ENCODE measurements at regions not wholly inside any gene's neighbourhood (a gene's known extent, or its start where the extent isn't known, plus 50 kb on each side); places are given as distances from the start of the nearest gene placed in this dataset.

- CTCF ChIA-PET (ENCODE audit: low intra/inter-chr PET ratio, low total read pairs): no interaction called here
- DNase-seq (ENCODE audit: low spot score): no peak
- Histone ChIP-seq H3K9ac (ENCODE audit: insufficient read depth, low read depth, low read length) (no peak overlapping the region), H3K27ac (ENCODE audit: extremely low read length, insufficient read depth, low read length) (no peak overlapping the region), H3K4me1 (ENCODE audit: insufficient read depth, low read length) (no peaks in the 10 kb centered on the region), H2AFZ (ENCODE audit: low read length) (no peak overlapping the region), H3K27me3 (ENCODE audit: control insufficient read depth in 1 of 2, insufficient read depth in 2 of 2, low read length in 2 of 2) (no peaks in the 10 kb centered on the region; a peak in 1 of 5 replicates), H4K20me1 (ENCODE audit: insufficient read depth, low read length) (no peaks in the 10 kb centered on the region), H3K79me2 (ENCODE audit: insufficient read depth, low read length) (no peaks in the 10 kb centered on the region), H3K9me3 (ENCODE audit: low read length) (no peaks in the 10 kb centered on the region), H3K36me3 (replicated peaks in 1 of 2; ENCODE audit: control insufficient read depth in 1 of 2, insufficient read depth in 2 of 2, low read length in 2 of 2) (no peaks in the 10 kb centered on the region), H3K4me2 (ENCODE audit: low read depth, low read length) (no peak overlapping the region), H3K4me3 (replicated peaks in 1 of 3; ENCODE audit: insufficient read depth in 1 of 3, low read depth in 2 of 3, low read length in 3 of 3) (no peak overlapping the region)
- FAIRE-seq: no peak
- ATAC-seq: no peak
- in situ Hi-C loops (cut with HindIII; ENCODE audit: extremely low pct_ligation_motif_present, low pct_unique_long_range_greater_than_20kb) (no loop called here), intact Hi-C loops (cut with micrococcal nuclease; ENCODE audit: unreplicated experiment) (no loop called here)
- POLR2A ChIA-PET: no interaction called here
- BruUV-seq (replicated peaks): no TSS peak
- 1% methylated on average over 3 of the region's 3 CpGs for WGBS (ENCODE audit: low lambda C conversion rate)
- no peak for TF ChIP-seq ZNF766 (CRISPR knock-in tag; IDR thresholded peaks at IDR 0.05; ENCODE audit: borderline replicate concordance)
- TF ChIP-seq ZSCAN5A (CRISPR knock-in tag; IDR thresholded peaks at IDR 0.05; ENCODE audit: borderline replicate concordance): no peak
- TF ChIP-seq NFAT5 (CRISPR knock-in tag; IDR thresholded peaks at IDR 0.05): no peak
- TF ChIP-seq MEF2D (CRISPR knock-in tag; IDR thresholded peaks at IDR 0.05): no peak
- TF ChIP-seq ZNF652 (CRISPR knock-in tag; IDR thresholded peaks at IDR 0.05; ENCODE audit: borderline replicate concordance, low read depth): no peak
- no peak for TF ChIP-seq ZNF18 (CRISPR knock-in tag; IDR thresholded peaks at IDR 0.05; ENCODE audit: insufficient replicate concordance)
Observed at GRCh38 chr12:67786086-67786485, 137.5 kb downstream of the DYRK2 start.
